AG09319 (cell line): ENCODE measurements at regions not wholly inside any gene's neighbourhood (a gene's known extent, or its start where the extent isn't known, plus 50 kb on each side); places are given as distances from the start of the nearest gene placed in this dataset.

Source experiments
- DNase-seq: peaks from one replicate; pipeline ENCODE4 v3.0.0-alpha.2; 2010; ENCODE audit warnings: low read depth; ENCODE audit errors: extremely low read depth
- CTCF ChIP-seq: IDR thresholded peaks from 2 replicates; pipeline ENCODE4 v1.5.1; 2011; ENCODE audit warnings: low read depth, mild to moderate bottlenecking, inconsistent platforms, low read length, moderate library complexity

DNA sequence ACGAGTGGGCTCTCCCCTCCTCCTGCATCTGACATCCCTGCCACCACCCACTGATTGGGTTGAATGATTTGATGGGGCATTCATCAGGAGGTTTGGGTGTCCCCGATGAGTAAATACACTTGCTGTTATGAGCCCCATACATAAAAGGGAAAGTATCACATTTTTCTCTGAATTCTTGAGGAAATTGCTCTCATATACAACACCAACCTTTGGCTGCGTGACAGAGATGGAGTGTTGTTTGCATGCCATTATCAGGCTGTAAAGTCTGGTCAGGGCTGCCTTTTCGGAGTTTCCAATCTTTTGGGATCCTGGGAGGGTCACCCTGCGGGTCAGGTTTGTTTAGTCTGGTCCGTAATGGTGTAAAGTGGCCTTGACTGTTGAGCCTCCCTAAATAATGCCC, 227.9 kb upstream of the SPRED2 start:
- no peak for DNase-seq
- TF ChIP-seq CTCF: no peak

DNA sequence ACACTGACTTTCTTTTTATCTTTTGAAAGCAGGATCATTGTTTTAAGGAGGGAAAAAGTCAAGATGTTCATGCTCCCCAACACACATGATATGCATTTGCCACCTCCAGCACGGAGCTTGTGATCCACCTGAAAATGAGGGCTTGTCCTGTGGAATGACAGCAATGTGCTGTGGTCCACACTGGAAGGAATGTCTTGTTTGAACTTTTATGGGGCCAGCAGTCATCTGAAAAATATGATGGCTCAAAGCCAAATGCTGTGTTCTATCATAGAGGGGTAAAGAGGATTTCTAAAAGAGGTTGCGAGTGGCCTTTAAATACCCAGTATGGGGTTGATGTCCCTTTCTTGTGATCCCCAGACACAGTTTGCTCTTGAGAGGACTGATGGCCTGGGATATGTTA, 226.5 kb upstream of the SPRED2 start:
- no peak for DNase-seq
- no peak for TF ChIP-seq CTCF

GRCh38 chr2:65658266-65658665, 225.9 kb upstream of the SPRED2 start:
- no peak for DNase-seq
- TF ChIP-seq CTCF: no peak

DNA sequence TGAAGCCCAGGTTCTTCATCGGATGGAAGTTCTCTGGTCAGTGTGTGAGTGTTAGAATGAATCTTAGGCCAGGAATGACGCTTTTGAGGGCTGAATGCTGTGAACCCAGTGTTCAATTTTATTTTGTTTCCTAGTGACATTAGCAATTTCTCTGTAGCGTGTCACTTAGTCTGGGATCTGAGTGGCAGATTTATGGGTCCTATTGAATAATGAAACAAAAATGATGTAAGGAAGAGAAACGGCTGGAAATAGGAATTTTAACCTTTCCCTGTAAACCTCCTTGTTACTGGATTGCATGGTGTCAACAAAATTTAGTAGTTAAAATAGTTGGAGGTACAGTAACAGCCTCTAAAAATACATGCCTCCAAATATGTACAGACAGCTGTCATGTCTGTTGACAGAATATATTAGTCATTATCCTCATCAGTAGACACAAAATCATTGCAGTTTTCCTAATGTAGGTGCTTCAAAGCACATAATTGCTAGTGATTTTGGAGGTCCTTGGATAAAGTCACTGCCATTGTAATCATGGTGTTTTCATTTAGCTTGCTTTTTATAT, 223.8 kb upstream of the SPRED2 start:
- DNase-seq: no peak
- no peak for TF ChIP-seq CTCF

DNA sequence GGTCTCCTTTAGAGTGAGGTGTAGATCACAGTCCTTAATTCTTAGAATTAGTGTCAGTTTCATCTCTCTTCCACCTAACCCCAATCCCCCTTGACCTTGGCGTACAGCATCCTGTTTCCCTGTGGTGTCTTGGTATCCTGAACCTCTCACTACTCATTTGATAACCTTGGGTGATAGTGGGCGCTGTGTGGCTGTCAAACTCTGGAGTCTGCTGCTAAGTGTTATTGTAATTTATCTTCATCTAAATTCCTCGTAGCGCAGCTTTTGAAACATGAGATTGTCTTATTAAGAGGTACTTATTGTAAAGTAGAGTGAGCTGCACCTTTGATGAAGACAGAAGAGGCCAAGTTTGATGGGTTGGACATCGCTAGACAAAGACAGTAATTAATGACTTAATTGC, 222.6 kb upstream of the SPRED2 start:
- no peak for DNase-seq
- TF ChIP-seq CTCF: no peak

- no peak for DNase-seq
Measured at GRCh38 chr2:65654496-65654895, 222.1 kb upstream of the SPRED2 start.

GRCh38 chr2:65652066-65652465, 219.7 kb upstream of the SPRED2 start:
- TF ChIP-seq CTCF: no peak
- DNase-seq: no peak

More at GRCh38 chr2:65654496-65654895, 222.1 kb upstream of the SPRED2 start:
- no peak for TF ChIP-seq CTCF
